HCT116 (cell line): ENCODE measurements at regions not wholly inside any gene's neighbourhood (a gene's known extent, or its start where the extent isn't known, plus 50 kb on each side); places are given as distances from the start of the nearest gene placed in this dataset.

Source experiments
- ATAC-seq: fragments of 200-7000 bp; cut with Tn5 transposase; 2 replicates; pipeline ENCODE4 v1.9.1; 2020; ENCODE audit warnings: mild to moderate bottlenecking, moderate library complexity
- BruUV-seq: library from RNA; stranded (reverse); fragments of 400-500 nt; replicated peaks from 2 replicates; lab custom pipeline; 2021; lab: Mats Ljungman, UMichigan
- CTCF ChIA-PET: fragments of 300-600 bp; sonication (Branson Sonifier 250); formaldehyde crosslinking; loops from one replicate; lab custom pipeline; 2021; ENCODE audit warnings: antibody characterized with exemption; lab: Charles Lee
- POLR2A ChIA-PET: fragments of 300-600, 350-600 bp; sonication (Branson Sonifier 250); formaldehyde crosslinking; loops from one replicate; lab custom pipeline; 2021; ENCODE audit warnings: antibody characterized with exemption; lab: Charles Lee
- RAD21 ChIA-PET, 2 experiments: fragments of 300-600 bp; sonication (Branson Sonifier 250); formaldehyde crosslinking; loops; one replicate each; lab custom pipeline; 2023; ENCODE audit warnings: low total read pairs in 2 of 2; ENCODE audit not compliant: uncharacterized antibody in 2 of 2, unreplicated experiment in 2 of 2, low non-redundant PET in 1 of 2; lab: Charles Lee
- DNase-seq: peaks from one replicate; pipeline ENCODE4 v3.0.0-alpha.2; 2010; ENCODE audit warnings: low read depth, low spot score
- H2AFZ ChIP-seq: fragments of 200-600 bp; shearing (Covaris generic), sonication (generic); 2 replicates; pipeline ENCODE4 v1.6.1; 2017; ENCODE audit warnings: low read depth, mixed run types, mixed read lengths, antibody characterized with exemption, low read length; ENCODE audit not compliant: poor library complexity, severe bottlenecking
- H3K27ac ChIP-seq: 2 replicates; pipeline ENCODE4 v1.5.1; 2012; ENCODE audit warnings: low read depth, low read length
- H3K27me3 ChIP-seq: fragments of 200-600 bp; sonication (generic); 2 replicates; pipeline ENCODE4 v1.6.1; 2016; ENCODE audit warnings: mixed run types, low read length, mixed read lengths; ENCODE audit not compliant: insufficient read depth
- H3K36me3 ChIP-seq, 2 experiments: fragments of 200-500 bp in 1 of 2; fragments of 200-600 bp in 1 of 2; sonication (Bioruptor generic) in 1 of 2; sonication (generic) in 1 of 2; 2 replicates each; pipeline versions ENCODE4 v1.5.1 to v1.6.1; 2014 to 2016; ENCODE audit warnings: low read length in 2 of 2, inconsistent platforms in 1 of 2, mixed read lengths in 1 of 2, mixed run types in 1 of 2; ENCODE audit not compliant: insufficient read depth in 2 of 2, control insufficient read depth in 1 of 2
- H3K4me1 ChIP-seq, 2 experiments: fragments of 200-600 bp in 1 of 2; sonication (generic) in 1 of 2; 2 replicates each; pipeline versions ENCODE4 v1.5.1 to v1.6.1; 2012 to 2017; ENCODE audit warnings: low read length in 2 of 2, inconsistent platforms in 1 of 2, mild to moderate bottlenecking in 1 of 2, mixed read lengths in 1 of 2, mixed run types in 1 of 2, moderate library complexity in 1 of 2; ENCODE audit not compliant: insufficient read depth in 2 of 2, control insufficient read depth in 1 of 2
- H3K4me2 ChIP-seq: fragments of 200-600 bp; sonication (generic); 2 replicates; pipeline ENCODE4 v1.6.1; 2017; ENCODE audit warnings: mixed run types, low read length, mixed read lengths
- H3K4me3 ChIP-seq, 2 experiments: fragments of 200-600 bp in 1 of 2; sonication (generic) in 1 of 2; replicated peaks in 1 of 2; 2 replicates each; pipeline ENCODE4 v1.5.1; 2011 to 2016; ENCODE audit warnings: low read length in 2 of 2, control low read depth in 1 of 2, low read depth in 1 of 2, mild to moderate bottlenecking in 1 of 2, mixed read lengths in 1 of 2, mixed run types in 1 of 2
- H3K79me2 ChIP-seq: fragments of 200-600 bp; sonication (generic); 2 replicates; pipeline ENCODE4 v1.6.1; 2017; ENCODE audit warnings: mild to moderate bottlenecking, mixed run types, low read length, moderate library complexity, mixed read lengths; ENCODE audit not compliant: insufficient read depth
- H3K9ac ChIP-seq: fragments of 200-600 bp; sonication (generic); 2 replicates; pipeline ENCODE4 v1.6.1; 2016; ENCODE audit warnings: low read length, mixed read lengths
- H3K9me2 ChIP-seq: fragments of 200-600 bp; sonication (generic), shearing (Covaris generic); 2 replicates; pipeline ENCODE4 v1.6.1; 2017; ENCODE audit warnings: mixed run types, mild to moderate bottlenecking, moderate library complexity; ENCODE audit not compliant: insufficient read depth
- H3K9me3 ChIP-seq, 2 experiments: fragments of 200-500 bp in 1 of 2; fragments of 200-600 bp in 1 of 2; sonication (Bioruptor generic) in 1 of 2; sonication (generic) in 1 of 2; 2 replicates each; pipeline ENCODE4 v1.6.1; 2014 to 2017; ENCODE audit warnings: low read length in 2 of 2, mixed read lengths in 2 of 2, inconsistent platforms in 1 of 2, low read depth in 1 of 2, mild to moderate bottlenecking in 1 of 2, mixed run types in 1 of 2, moderate library complexity in 1 of 2; ENCODE audit not compliant: control insufficient read depth in 1 of 2, insufficient read depth in 1 of 2
- H4K20me1 ChIP-seq: fragments of 200-600 bp; sonication (generic), shearing (Covaris generic); 2 replicates; pipeline ENCODE4 v1.6.1; 2017; ENCODE audit warnings: mixed run types, mild to moderate bottlenecking, moderate library complexity; ENCODE audit not compliant: insufficient read depth
- CEBPB ChIP-seq: IDR thresholded peaks from 2 replicates; pipeline ENCODE4 v1.6.1; 2012; ENCODE audit warnings: low read depth
- EGR1 ChIP-seq: IDR thresholded peaks from 2 replicates; pipeline ENCODE4 v1.6.1; 2012; ENCODE audit warnings: low read depth
- ELF1 ChIP-seq: IDR thresholded peaks from 2 replicates; pipeline ENCODE4 v1.6.1; 2012; ENCODE audit warnings: low read depth, borderline replicate concordance
- EZH2phosphoT487 ChIP-seq: fragments of 200-600 bp; IDR thresholded peaks from 2 replicates; pipeline ENCODE4 v1.6.1; 2018; ENCODE audit warnings: antibody characterized with exemption, borderline replicate concordance
- JUND ChIP-seq: IDR thresholded peaks from 2 replicates; pipeline ENCODE4 v1.6.1; 2012
- MAX ChIP-seq: IDR thresholded peaks from 2 replicates; pipeline ENCODE4 v1.6.1; 2012
- RAD21 ChIP-seq: IDR thresholded peaks from 2 replicates; pipeline ENCODE4 v1.6.1; 2012; ENCODE audit warnings: low read depth, mild to moderate bottlenecking
- REST ChIP-seq: IDR thresholded peaks from 2 replicates; pipeline ENCODE4 v1.6.1; 2012; ENCODE audit warnings: low read depth
- SP1 ChIP-seq: IDR thresholded peaks from 2 replicates; pipeline ENCODE4 v1.6.1; 2012; ENCODE audit warnings: low read depth
- SRF ChIP-seq: IDR thresholded peaks from 2 replicates; pipeline ENCODE4 v1.6.1; 2012; ENCODE audit warnings: low read depth
- TCF7L2 ChIP-seq: IDR thresholded peaks from 2 replicates; pipeline ENCODE4 v1.7.0; 2011; ENCODE audit warnings: borderline replicate concordance, inconsistent platforms; ENCODE audit not compliant: insufficient read depth, insufficient read length; ENCODE audit errors: extremely low read depth
- YY1 ChIP-seq: IDR thresholded peaks from 2 replicates; pipeline ENCODE4 v1.6.1; 2011; ENCODE audit warnings: low read length, low read depth, moderate library complexity, mild to moderate bottlenecking; ENCODE audit not compliant: insufficient replicate concordance; ENCODE audit errors: extremely low read depth
- ZBTB33 ChIP-seq: IDR thresholded peaks from 2 replicates; pipeline ENCODE4 v1.6.1; 2011; ENCODE audit warnings: mild to moderate bottlenecking, low read length, moderate library complexity; ENCODE audit not compliant: insufficient replicate concordance; ENCODE audit errors: extremely low read depth
- ZFX ChIP-seq: fragments of 450-650 bp; IDR thresholded peaks from 2 replicates; pipeline ENCODE4 v1.6.1; 2017
- ZNF274 ChIP-seq: fragments of 200-500 bp; sonication (Bioruptor generic); IDR thresholded peaks from 2 replicates; pipeline ENCODE4 v1.6.1; 2014; ENCODE audit warnings: mild to moderate bottlenecking, low read depth, low read length, inconsistent platforms
- intact Hi-C: fragments of 100-400 bp; cut with micrococcal nuclease; formaldehyde crosslinking; loops from 2 replicates; pipeline ENCODE4 v1.10.0; 2022
- TF ChIP-seq, protein P1 (sequence below): IDR thresholded peaks from 2 replicates; pipeline ENCODE4 v1.6.1; 2012
- TF ChIP-seq, protein P2 (sequence below), 3 experiments: fragments of 200-600 bp in 1 of 3; sonication (generic) in 1 of 3; IDR thresholded peaks in 2 of 3; conservative IDR thresholded peaks in 1 of 3; 2 replicates each; pipeline ENCODE4 v1.5.1; 2012 to 2017; ENCODE audit warnings: low read depth in 2 of 3, low read length in 2 of 3, antibody characterized with exemption in 1 of 3, borderline replicate concordance in 1 of 3, control low read depth in 1 of 3, mild to moderate bottlenecking in 1 of 3, mixed read lengths in 1 of 3, mixed run types in 1 of 3, moderate library complexity in 1 of 3; ENCODE audit not compliant: insufficient read depth in 1 of 3

- Histone ChIP-seq H3K4me3 (no peak overlapping the region), H2AFZ (no peak overlapping the region), H3K9me2 (no peaks in the 10 kb centered on the region), H4K20me1 (no peaks in the 10 kb centered on the region), H3K36me3 (no peaks in the 10 kb centered on the region), H3K27ac (no peak overlapping the region)
- TF ChIP-seq, protein P1, sequence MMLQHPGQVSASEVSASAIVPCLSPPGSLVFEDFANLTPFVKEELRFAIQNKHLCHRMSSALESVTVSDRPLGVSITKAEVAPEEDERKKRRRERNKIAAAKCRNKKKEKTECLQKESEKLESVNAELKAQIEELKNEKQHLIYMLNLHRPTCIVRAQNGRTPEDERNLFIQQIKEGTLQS: no peak
- TF ChIP-seq TCF7L2 (no peak), CEBPB (no peak), RAD21 (no peak), REST (no peak), ZFX (no peak), JUND (no peak), SRF (no peak), EGR1 (no peak), EZH2phosphoT487 (no peak), MAX (no peak), ZNF274 (no peak), YY1 (no peak), ZBTB33 (no peak), ELF1 (no peak), SP1 (no peak)
- TF ChIP-seq, protein P2, sequence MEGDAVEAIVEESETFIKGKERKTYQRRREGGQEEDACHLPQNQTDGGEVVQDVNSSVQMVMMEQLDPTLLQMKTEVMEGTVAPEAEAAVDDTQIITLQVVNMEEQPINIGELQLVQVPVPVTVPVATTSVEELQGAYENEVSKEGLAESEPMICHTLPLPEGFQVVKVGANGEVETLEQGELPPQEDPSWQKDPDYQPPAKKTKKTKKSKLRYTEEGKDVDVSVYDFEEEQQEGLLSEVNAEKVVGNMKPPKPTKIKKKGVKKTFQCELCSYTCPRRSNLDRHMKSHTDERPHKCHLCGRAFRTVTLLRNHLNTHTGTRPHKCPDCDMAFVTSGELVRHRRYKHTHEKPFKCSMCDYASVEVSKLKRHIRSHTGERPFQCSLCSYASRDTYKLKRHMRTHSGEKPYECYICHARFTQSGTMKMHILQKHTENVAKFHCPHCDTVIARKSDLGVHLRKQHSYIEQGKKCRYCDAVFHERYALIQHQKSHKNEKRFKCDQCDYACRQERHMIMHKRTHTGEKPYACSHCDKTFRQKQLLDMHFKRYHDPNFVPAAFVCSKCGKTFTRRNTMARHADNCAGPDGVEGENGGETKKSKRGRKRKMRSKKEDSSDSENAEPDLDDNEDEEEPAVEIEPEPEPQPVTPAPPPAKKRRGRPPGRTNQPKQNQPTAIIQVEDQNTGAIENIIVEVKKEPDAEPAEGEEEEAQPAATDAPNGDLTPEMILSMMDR (IDR thresholded peaks at IDR 0.05 in 2 of 3, conservative IDR thresholded peaks at IDR 0.05 in 1 of 3; ENCODE audit: borderline replicate concordance in 1 of 3, insufficient read depth in 1 of 3, low read depth in 2 of 3, low read length in 2 of 3): no peak
- TF ChIP-seq, all 23 proteins: peak for 0
- CTCF ChIA-PET: no interaction called here
- Histone ChIP-seq H3K9me3 (no peaks in the 10 kb centered on the region), H3K9ac (no peak overlapping the region), H3K79me2 (no peaks in the 10 kb centered on the region), H3K4me1 (no peaks in the 10 kb centered on the region), H3K27me3 (no peaks in the 10 kb centered on the region), H3K4me2 (no peak overlapping the region)
- RAD21 ChIA-PET: no interaction called here
- POLR2A ChIA-PET: no interaction called here
- DNase-seq (no peak), ATAC-seq (no peak)
- intact Hi-C loops: no loop called here
- BruUV-seq: no TSS peak
These were observed 410.3 kb downstream of the PLOD2 start for GRCh38 chr3:145750657-145751056.
